ENCODE measurements at regions not wholly inside any gene's neighbourhood (a gene's known extent, or its start where the extent isn't known, plus 50 kb on each side); places are given as distances from the start of the nearest gene placed in this dataset.

DNA sequence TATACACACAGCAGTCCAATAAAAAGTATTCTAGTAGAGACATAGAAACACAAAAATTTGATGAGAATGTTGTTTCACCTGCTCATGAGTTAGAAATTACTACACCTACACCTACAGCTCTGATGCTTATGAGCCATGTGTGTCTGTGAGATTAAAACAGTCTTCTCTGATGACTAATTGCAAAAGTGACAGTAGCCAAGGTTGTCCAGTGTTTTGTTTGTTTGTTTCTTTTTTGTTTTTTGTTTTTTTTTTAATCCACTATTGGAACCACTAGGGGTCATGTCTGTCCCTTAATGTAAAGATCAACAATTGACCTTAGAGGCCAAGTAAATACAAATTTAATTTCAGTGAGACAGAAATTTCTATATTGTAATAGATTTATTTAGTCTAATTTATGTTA, 423.1 kb downstream of the TEX13C start:
- TF ChIP-seq EP300 (IDR thresholded peaks at IDR 0.05) (no peak), CTCF (IDR thresholded peaks at IDR 0.05) (no peak)

Measured in ovary (tissue), 3 donors.